Thoracic aorta (tissue), 2 donors: ENCODE measurements at regions not wholly inside any gene's neighbourhood (a gene's known extent, or its start where the extent isn't known, plus 50 kb on each side); places are given as distances from the start of the nearest gene placed in this dataset.
"Not testable (repeated sequence)": the region's sequence is repeated elsewhere in the genome, so short reads cannot be mapped to it uniquely, and the experiment has no call there.

Experiments
- ATAC-seq: fragments of 150-250 bp; one replicate; pipeline ENCODE4 v1.8.0; 2017; ENCODE audit warnings: low read depth; ENCODE audit not compliant: insufficient number of reproducible peaks, low FRiP score
- DNase-seq: peaks from one replicate; pipeline ENCODE4 v3.0.0-alpha.2; 2020; ENCODE audit warnings: low spot score
- H3K27ac ChIP-seq, 2 donors: fragments of 200-600 bp; sonication (generic); 1 replicate in 1 of 2; 2 replicates in 1 of 2; pipeline ENCODE4 v1.5.1; 2016; ENCODE audit warnings: mild to moderate bottlenecking in 2 of 2, moderate library complexity in 2 of 2
- H3K27me3 ChIP-seq: fragments of 200-600 bp; sonication (generic); replicated peaks from 2 replicates; pipeline ENCODE4 v1.6.0; 2016; ENCODE audit warnings: mild to moderate bottlenecking; ENCODE audit not compliant: insufficient read depth
- H3K36me3 ChIP-seq: fragments of 200-600 bp; sonication (generic); one replicate; pipeline ENCODE4 v1.5.1; 2016
- H3K4me1 ChIP-seq, 2 donors: fragments of 200-600 bp; sonication (generic); 1 replicate in 1 of 2; 2 replicates in 1 of 2; pipeline versions ENCODE4 v1.5.1 to v1.6.0; 2016; ENCODE audit warnings: low read depth in 2 of 2, mild to moderate bottlenecking in 1 of 2; ENCODE audit not compliant: control insufficient read depth in 1 of 2
- H3K4me3 ChIP-seq: fragments of 200-600 bp; sonication (generic); 2 replicates; pipeline ENCODE4 v1.5.1; 2016; ENCODE audit warnings: mild to moderate bottlenecking
- H3K9me3 ChIP-seq: fragments of 200-600 bp; sonication (generic); 2 replicates; pipeline ENCODE4 v1.5.1; 2016
- TF ChIP-seq, protein P1 (sequence below): fragments of 200-600 bp; sonication (generic); IDR thresholded peaks from one replicate; pipeline ENCODE4 v1.5.1; 2019; ENCODE audit warnings: antibody characterized with exemption

DNA sequence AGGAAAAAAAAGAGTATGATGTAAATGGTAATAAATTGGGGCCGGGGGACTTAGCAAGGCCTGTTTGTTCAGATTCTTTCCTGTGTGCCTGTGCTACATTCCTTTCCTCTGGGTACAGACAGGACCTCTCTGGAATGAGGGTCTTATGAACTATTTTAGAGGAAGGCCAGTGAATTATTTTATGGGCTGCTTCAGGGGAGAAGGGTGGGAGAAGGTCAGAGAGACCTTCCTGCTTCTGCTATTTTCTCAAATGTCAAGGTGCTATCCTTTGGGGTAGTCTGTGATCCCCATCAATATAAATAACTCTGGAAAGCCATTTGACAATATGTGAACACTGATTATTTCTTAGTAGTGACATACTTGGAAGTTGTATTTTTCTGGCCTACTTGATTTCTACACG, 426.5 kb downstream of the SH2D4B start:
- TF ChIP-seq, protein P1, sequence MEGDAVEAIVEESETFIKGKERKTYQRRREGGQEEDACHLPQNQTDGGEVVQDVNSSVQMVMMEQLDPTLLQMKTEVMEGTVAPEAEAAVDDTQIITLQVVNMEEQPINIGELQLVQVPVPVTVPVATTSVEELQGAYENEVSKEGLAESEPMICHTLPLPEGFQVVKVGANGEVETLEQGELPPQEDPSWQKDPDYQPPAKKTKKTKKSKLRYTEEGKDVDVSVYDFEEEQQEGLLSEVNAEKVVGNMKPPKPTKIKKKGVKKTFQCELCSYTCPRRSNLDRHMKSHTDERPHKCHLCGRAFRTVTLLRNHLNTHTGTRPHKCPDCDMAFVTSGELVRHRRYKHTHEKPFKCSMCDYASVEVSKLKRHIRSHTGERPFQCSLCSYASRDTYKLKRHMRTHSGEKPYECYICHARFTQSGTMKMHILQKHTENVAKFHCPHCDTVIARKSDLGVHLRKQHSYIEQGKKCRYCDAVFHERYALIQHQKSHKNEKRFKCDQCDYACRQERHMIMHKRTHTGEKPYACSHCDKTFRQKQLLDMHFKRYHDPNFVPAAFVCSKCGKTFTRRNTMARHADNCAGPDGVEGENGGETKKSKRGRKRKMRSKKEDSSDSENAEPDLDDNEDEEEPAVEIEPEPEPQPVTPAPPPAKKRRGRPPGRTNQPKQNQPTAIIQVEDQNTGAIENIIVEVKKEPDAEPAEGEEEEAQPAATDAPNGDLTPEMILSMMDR, result no peak
- H3K27ac ChIP-seq, result no peak overlapping the region
- no peaks in the 10 kb centered on the region for H3K27me3 ChIP-seq
- no peaks in the 10 kb centered on the region for H3K36me3 ChIP-seq
- H3K9me3 ChIP-seq, result no peaks in the 10 kb centered on the region
- DNase-seq (no peak), ATAC-seq (no peak)
- no peaks in the 10 kb centered on the region for H3K4me1 ChIP-seq
- H3K4me3 ChIP-seq, result no peak overlapping the region

DNA sequence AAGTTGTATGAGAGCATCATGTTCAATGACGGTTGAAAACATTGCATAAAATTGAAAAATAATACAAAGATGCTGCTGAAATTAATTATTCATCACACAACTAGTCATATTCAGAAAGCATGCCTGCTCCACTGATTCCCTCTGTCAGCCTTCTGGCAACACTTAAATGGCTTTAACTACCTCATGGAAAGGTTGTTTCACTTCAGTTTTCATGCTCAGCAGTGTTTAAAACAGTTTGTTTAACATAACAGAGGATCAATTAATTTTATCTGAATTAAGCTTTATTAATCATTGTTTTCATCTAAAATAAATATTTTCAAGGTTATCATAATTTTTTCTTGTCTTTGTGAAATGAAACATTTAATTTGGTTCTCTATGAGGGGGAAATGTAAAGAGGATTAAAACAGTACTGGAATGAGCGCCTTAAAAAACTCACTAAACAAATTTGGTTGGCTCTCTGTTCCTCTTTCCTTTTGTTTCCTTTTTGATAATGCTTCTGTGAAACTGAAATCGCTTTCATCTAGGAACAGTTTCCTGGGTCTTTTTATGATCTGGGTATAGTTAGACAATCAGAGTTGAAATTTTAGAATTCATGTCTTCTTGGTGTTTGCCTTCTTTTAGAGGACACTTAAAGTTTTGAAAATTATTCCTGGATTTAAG, 427.4 kb downstream of the SH2D4B start:
- Histone ChIP-seq H3K9me3 (no peaks in the 10 kb centered on the region), H3K27me3 (no peaks in the 10 kb centered on the region), H3K27ac (no peak overlapping the region), H3K4me1 (no peaks in the 10 kb centered on the region), H3K36me3 (no peaks in the 10 kb centered on the region), H3K4me3 (no peak overlapping the region)
- TF ChIP-seq, protein P1, result no peak
- DNase-seq (no peak), ATAC-seq (no peak)

DNA sequence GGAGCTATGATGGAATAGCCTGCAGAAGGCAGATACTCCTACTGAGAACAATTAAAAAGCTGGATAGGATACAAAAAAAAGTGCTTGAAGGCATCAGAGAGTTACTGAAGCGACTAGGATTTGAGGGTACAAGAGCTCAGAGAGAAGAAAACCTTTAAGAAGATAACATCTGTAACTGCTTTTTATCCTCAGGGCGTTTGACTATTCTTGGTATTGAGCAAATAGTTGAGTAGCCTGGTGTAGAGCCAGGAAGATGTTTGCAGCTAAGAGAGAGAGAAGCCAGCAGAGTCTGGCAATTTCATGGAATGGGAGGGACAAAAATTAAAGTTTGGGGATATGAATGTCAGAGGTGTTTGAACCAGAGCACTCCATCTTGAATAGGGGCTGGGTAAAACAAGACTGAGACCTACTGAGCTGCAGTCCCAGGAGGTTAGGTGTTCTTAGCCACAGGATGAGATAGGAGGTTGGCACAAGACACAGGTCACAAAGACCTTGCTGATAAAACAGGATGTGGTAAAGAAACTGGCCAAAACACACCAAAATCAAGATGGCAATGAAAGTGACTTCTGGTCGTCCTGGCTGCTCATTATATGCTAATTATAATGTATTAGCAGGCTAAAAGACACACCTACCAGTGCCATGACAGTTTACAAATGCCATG, 428.8 kb downstream of the SH2D4B start:
- Histone ChIP-seq H3K4me3 (no peak overlapping the region), H3K36me3 (no peaks in the 10 kb centered on the region), H3K27ac (no peak overlapping the region), H3K4me1 (no peaks in the 10 kb centered on the region), H3K9me3 (no peaks in the 10 kb centered on the region), H3K27me3 (no peaks in the 10 kb centered on the region)
- TF ChIP-seq, protein P1, result no peak
- DNase-seq, result no peak
- ATAC-seq, result no peak

DNA sequence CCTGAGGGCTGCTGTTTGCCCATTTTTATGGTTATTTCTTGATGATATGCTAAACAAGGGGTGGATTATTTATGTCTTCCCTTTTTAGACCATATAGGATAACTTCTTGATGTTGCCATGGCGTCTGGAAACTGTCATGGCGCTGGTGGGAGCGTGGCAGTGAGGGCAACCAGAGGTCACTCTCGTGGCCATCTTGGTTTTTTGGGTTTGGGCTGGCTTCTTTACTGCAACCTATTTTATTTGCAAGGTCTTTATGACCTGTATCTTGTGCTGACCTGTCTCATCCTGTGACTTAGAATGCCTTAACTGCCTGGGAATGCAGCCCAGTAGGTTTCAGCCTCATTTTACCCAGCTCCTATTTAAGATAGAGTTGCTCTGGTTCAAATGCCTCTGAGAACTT, 429.7 kb downstream of the SH2D4B start:
- not testable (repeated sequence) for H3K36me3 ChIP-seq, H3K27ac ChIP-seq, H3K4me1 ChIP-seq, H3K27me3 ChIP-seq, H3K4me3 ChIP-seq, H3K9me3 ChIP-seq, DNase-seq, ATAC-seq

DNA sequence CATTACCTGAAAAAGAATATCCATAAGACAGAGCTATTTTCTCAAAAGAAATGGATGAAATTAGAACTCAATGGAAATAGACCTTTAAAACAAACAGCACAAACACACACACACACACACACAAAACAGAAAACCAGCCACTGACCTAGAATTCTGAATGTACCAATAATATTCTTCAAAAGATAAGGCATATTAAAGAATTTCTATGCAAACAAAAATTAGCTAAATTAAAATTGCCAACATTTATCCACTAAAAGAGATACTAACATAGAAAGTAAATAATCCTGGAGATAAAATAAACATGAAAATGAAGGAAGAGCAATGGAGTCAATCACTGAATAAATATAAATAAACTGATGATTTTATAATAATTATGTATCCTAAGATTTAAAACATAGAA, 431.2 kb downstream of the SH2D4B start:
- ATAC-seq, result no peak
- TF ChIP-seq, protein P1, result no peak

More for the DNA sequence above, 431.2 kb downstream of the SH2D4B start:
- Histone ChIP-seq H3K27me3 (no peaks in the 10 kb centered on the region), H3K36me3 (no peaks in the 10 kb centered on the region), H3K4me1 (no peaks in the 10 kb centered on the region), H3K27ac (no peak overlapping the region), H3K4me3 (no peak overlapping the region), H3K9me3 (no peaks in the 10 kb centered on the region)
- DNase-seq, result no peak
